Neural cell (in vitro differentiated cells): ENCODE measurements at regions not wholly inside any gene's neighbourhood (a gene's known extent, or its start where the extent isn't known, plus 50 kb on each side); places are given as distances from the start of the nearest gene placed in this dataset.

Experiments
- H2AFZ ChIP-seq: fragments of 200-600, 300-800 bp; sonication (generic), shearing (Covaris generic); 2 replicates; pipeline ENCODE4 v1.6.0; 2014; ENCODE audit warnings: low read depth, mild to moderate bottlenecking, antibody characterized with exemption, low read length, moderate library complexity
- H3F3A ChIP-seq: fragments of 200-600 bp; shearing (Covaris generic); 2 replicates; pipeline ENCODE4 v1.6.1; 2016; ENCODE audit warnings: mild to moderate bottlenecking, moderate library complexity, mixed read lengths, antibody characterized with exemption, low read length; ENCODE audit not compliant: insufficient read depth, poor library complexity, severe bottlenecking
- H3K27ac ChIP-seq: fragments of 200-600, 300-800 bp; sonication (generic), shearing (Covaris generic); 2 replicates; pipeline ENCODE4 v1.5.1; 2014; ENCODE audit warnings: mild to moderate bottlenecking, low read length, moderate library complexity
- H3K27me3 ChIP-seq: fragments of 300-800, 200-600 bp; sonication (generic), shearing (Covaris generic); 2 replicates; pipeline ENCODE4 v1.6.0; 2014; ENCODE audit warnings: mild to moderate bottlenecking, low read depth, low read length, moderate library complexity; ENCODE audit not compliant: insufficient read depth
- H3K36me3 ChIP-seq: fragments of 300-800, 200-600 bp; sonication (generic), shearing (Covaris generic); 2 replicates; pipeline ENCODE4 v1.5.1; 2014; ENCODE audit warnings: mild to moderate bottlenecking, antibody characterized with exemption, low read length, moderate library complexity; ENCODE audit not compliant: insufficient read depth
- H3K4me2 ChIP-seq: fragments of 300-800, 200-600 bp; sonication (generic), shearing (Covaris generic); 2 replicates; pipeline ENCODE4 v1.6.0; 2014; ENCODE audit warnings: mild to moderate bottlenecking, low read length
- H3K4me3 ChIP-seq: fragments of 300-800, 200-600 bp; sonication (generic), shearing (Covaris generic); 2 replicates; pipeline ENCODE4 v1.5.1; 2014; ENCODE audit warnings: mild to moderate bottlenecking, low read length, moderate library complexity
- H3K79me2 ChIP-seq: fragments of 200-600 bp; shearing (Covaris generic); replicated peaks from 2 replicates; pipeline ENCODE4 v1.6.0; 2014; ENCODE audit warnings: mild to moderate bottlenecking, low read length, moderate library complexity; ENCODE audit not compliant: insufficient read depth
- H3K9ac ChIP-seq: fragments of 300-800, 200-600 bp; sonication (generic), shearing (Covaris generic); 2 replicates; pipeline ENCODE4 v1.6.1; 2016; ENCODE audit warnings: mild to moderate bottlenecking, low read length, mixed read lengths
- H3K9me2 ChIP-seq: fragments of 200-600 bp; shearing (Covaris generic); 2 replicates; pipeline ENCODE4 v1.6.1; 2016; ENCODE audit warnings: mild to moderate bottlenecking, low read length, mixed read lengths; ENCODE audit not compliant: insufficient read depth
- H3K9me3 ChIP-seq: fragments of 200-600, 300-800 bp; sonication (generic), shearing (Covaris generic); 2 replicates; pipeline ENCODE4 v1.6.1; 2016; ENCODE audit warnings: mild to moderate bottlenecking, mixed run types, low read length, moderate library complexity, mixed read lengths
- H4K20me1 ChIP-seq: fragments of 200-600 bp; shearing (Covaris generic); 2 replicates; pipeline ENCODE4 v1.6.1; 2016; ENCODE audit warnings: mild to moderate bottlenecking, mixed run types; ENCODE audit not compliant: insufficient read depth
- CTCF ChIP-seq: fragments of 450-650 bp; IDR thresholded peaks from 2 replicates; pipeline ENCODE4 v1.5.1; 2014; ENCODE audit warnings: antibody characterized with exemption, mild to moderate bottlenecking, moderate library complexity; ENCODE audit not compliant: poor library complexity, severe bottlenecking
- EP300 ChIP-seq: fragments of 450-650 bp; conservative IDR thresholded peaks from 2 replicates; pipeline ENCODE4 v1.6.1; 2014; ENCODE audit warnings: antibody characterized with exemption, mild to moderate bottlenecking, moderate library complexity; ENCODE audit not compliant: poor library complexity, severe bottlenecking
- EZH2 ChIP-seq: fragments of 200-600, 300-800 bp; shearing (Covaris generic), sonication (generic); IDR thresholded peaks from 2 replicates; pipeline ENCODE4 v1.6.1; 2014; ENCODE audit warnings: antibody characterized with exemption, low read length, borderline replicate concordance, mild to moderate bottlenecking; ENCODE audit not compliant: insufficient read depth, poor library complexity, severe bottlenecking
- MXI1 ChIP-seq: fragments of 450-650 bp; conservative IDR thresholded peaks from 2 replicates; pipeline ENCODE4 v1.6.1; 2014; ENCODE audit warnings: antibody characterized with exemption, mild to moderate bottlenecking; ENCODE audit not compliant: poor library complexity, severe bottlenecking
- POLR2AphosphoS5 ChIP-seq: IDR thresholded peaks from 2 replicates; pipeline ENCODE4 v1.6.1; 2012
- RAD21 ChIP-seq: fragments of 450-650 bp; conservative IDR thresholded peaks from 2 replicates; pipeline ENCODE4 v1.6.1; 2014; ENCODE audit warnings: antibody characterized with exemption, mild to moderate bottlenecking, moderate library complexity
- SMC3 ChIP-seq: fragments of 450-650 bp; conservative IDR thresholded peaks from 2 replicates; pipeline ENCODE4 v1.6.1; 2014; ENCODE audit warnings: antibody characterized with exemption, mild to moderate bottlenecking, moderate library complexity; ENCODE audit not compliant: poor library complexity
- TAF1 ChIP-seq: IDR thresholded peaks from 2 replicates; pipeline ENCODE4 v1.6.1; 2012; ENCODE audit warnings: low read depth
- TF ChIP-seq, protein P1 (sequence below): IDR thresholded peaks from 2 replicates; pipeline ENCODE4 v1.6.1; 2012; ENCODE audit warnings: borderline replicate concordance

- Histone ChIP-seq H3K4me2 (no peak overlapping the region), H3K79me2 (no peaks in the 10 kb centered on the region), H3K27ac (no peak overlapping the region), H3K9me2 (no peaks in the 10 kb centered on the region), H2AFZ (no peak overlapping the region), H4K20me1 (no peaks in the 10 kb centered on the region), H3K9ac (no peak overlapping the region), H3K27me3 (no peaks in the 10 kb centered on the region), H3K9me3 (no peaks in the 10 kb centered on the region), H3K4me3 (no peak overlapping the region), H3K36me3 (no peaks in the 10 kb centered on the region), H3F3A (no peaks in the 10 kb centered on the region)
- TF ChIP-seq, protein P1, sequence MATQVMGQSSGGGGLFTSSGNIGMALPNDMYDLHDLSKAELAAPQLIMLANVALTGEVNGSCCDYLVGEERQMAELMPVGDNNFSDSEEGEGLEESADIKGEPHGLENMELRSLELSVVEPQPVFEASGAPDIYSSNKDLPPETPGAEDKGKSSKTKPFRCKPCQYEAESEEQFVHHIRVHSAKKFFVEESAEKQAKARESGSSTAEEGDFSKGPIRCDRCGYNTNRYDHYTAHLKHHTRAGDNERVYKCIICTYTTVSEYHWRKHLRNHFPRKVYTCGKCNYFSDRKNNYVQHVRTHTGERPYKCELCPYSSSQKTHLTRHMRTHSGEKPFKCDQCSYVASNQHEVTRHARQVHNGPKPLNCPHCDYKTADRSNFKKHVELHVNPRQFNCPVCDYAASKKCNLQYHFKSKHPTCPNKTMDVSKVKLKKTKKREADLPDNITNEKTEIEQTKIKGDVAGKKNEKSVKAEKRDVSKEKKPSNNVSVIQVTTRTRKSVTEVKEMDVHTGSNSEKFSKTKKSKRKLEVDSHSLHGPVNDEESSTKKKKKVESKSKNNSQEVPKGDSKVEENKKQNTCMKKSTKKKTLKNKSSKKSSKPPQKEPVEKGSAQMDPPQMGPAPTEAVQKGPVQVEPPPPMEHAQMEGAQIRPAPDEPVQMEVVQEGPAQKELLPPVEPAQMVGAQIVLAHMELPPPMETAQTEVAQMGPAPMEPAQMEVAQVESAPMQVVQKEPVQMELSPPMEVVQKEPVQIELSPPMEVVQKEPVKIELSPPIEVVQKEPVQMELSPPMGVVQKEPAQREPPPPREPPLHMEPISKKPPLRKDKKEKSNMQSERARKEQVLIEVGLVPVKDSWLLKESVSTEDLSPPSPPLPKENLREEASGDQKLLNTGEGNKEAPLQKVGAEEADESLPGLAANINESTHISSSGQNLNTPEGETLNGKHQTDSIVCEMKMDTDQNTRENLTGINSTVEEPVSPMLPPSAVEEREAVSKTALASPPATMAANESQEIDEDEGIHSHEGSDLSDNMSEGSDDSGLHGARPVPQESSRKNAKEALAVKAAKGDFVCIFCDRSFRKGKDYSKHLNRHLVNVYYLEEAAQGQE, result no peak
- TF ChIP-seq EP300 (no peak), TAF1 (no peak), POLR2AphosphoS5 (no peak), CTCF (no peak)
Observed at GRCh38 chr16:26395700-26396099, 671.0 kb upstream of the C16orf82 start.

- Histone ChIP-seq H3K27ac (no peak overlapping the region), H3K4me3 (no peak overlapping the region), H2AFZ (no peak overlapping the region), H3K9ac (no peak overlapping the region), H3K9me2 (no peaks in the 10 kb centered on the region), H3K36me3 (no peaks in the 10 kb centered on the region), H3F3A (no peaks in the 10 kb centered on the region), H3K9me3 (no peaks in the 10 kb centered on the region), H3K79me2 (no peaks in the 10 kb centered on the region), H3K27me3 (no peaks in the 10 kb centered on the region), H3K4me2 (no peak overlapping the region), H4K20me1 (no peaks in the 10 kb centered on the region)
- no peak for TF ChIP-seq POLR2AphosphoS5
- TF ChIP-seq TAF1, result no peak
- TF ChIP-seq RAD21, result no peak
- TF ChIP-seq SMC3, result no peak
- TF ChIP-seq EP300, result no peak
- no peak for TF ChIP-seq CTCF
- TF ChIP-seq MXI1, result no peak
- TF ChIP-seq, protein P1, result no peak
- no peak for TF ChIP-seq EZH2
Observed at GRCh38 chr16:26396511-26397235, 670.1 kb upstream of the C16orf82 start.
